LHCN-M2 (cell line): ENCODE measurements at regions not wholly inside any gene's neighbourhood (a gene's known extent, or its start where the extent isn't known, plus 50 kb on each side); places are given as distances from the start of the nearest gene placed in this dataset.

ENCODE experiments used
- DNase-seq: peaks from one replicate; pipeline ENCODE4 v3.0.0-alpha.2; 2012; ENCODE audit warnings: low read depth

GRCh38 chr12:125873016-125873415, 807.8 kb downstream of the AACS start:
- DNase-seq: no peak

DNA sequence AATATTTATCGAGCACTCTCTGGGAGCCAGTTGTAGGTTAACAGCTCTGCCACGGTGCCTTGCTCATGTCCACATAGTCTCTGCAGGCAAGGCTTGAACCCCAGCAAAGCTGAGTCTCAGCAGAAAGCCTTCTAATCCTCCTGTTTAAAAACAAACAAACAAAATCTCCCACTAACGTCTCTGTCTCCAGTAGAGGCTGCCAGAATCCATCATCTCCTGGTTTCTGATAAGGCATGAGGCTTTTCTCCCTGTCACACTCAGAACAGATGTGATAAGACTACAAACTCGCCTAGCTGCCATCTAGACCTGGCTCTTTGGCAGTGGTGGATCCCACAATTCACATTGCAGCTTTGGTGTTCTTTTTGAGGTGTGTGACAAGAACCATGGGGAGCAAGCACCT, 813.2 kb downstream of the AACS start:
- no peak for DNase-seq

DNA sequence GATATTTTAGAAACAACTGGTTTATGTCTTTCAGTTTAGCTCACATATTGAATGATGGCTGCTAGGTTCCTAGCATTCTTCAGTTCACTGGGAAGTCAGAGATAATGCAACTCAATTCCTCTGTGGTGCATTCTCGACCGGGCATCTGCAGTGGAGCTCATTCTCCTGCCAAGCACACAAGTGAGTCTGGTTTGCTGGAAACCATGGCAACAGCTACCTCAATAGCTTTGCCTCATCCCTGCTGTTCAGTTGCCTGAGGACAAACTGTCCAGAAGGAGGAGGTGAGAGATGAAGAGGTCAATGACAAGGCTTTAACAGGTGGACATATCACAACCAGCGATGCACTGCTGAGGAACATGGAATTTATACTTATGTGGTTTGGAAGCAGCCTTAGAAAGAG, 816.9 kb downstream of the AACS start:
- DNase-seq: peak; percentile 46

DNA sequence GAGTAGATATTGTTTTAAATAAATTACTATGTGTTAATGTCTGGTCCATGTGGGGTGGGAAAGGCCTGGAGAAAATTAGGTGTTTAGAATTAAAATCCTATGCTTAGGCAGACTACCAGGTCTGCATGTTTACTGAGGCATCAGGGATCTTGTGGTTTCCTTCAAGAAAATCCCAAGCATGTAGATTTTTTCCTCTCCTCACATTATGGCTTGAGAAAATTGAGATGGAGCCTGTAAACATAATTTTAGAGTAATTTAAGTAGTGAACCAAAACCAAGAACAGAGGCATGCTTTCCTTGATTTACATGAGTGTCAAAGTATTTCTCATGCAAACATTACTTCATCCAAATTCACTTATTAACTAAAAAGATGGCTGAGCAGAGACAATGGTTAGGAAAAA, 823.7 kb downstream of the AACS start:
- DNase-seq: no peak

GRCh38 chr12:125889742-125890141, 824.5 kb downstream of the AACS start:
- DNase-seq: peak; percentile 43

- DNase-seq: no peak
Measured at GRCh38 chr12:125890366-125890905, 825.2 kb downstream of the AACS start.

DNA sequence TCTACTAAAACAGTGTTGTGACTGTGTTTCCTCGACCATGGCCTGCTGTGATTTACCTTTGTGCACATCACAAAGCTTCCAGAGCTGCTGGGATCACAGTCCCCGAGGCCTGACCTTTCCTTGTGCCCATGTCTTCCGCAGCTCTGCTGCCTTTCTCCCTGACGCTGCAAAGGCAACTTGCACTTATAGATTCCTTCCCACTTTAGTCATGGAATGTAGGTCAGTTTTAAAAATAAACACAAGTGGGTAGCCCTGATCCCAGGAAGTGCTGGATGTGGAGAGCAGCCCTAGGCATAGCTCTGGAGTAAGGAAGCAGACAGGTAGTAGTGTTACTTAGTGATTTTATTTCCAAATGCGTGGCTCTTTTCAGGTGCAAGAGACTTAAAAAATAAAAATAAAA, 825.7 kb downstream of the AACS start:
- DNase-seq: peak; percentile 56

DNA sequence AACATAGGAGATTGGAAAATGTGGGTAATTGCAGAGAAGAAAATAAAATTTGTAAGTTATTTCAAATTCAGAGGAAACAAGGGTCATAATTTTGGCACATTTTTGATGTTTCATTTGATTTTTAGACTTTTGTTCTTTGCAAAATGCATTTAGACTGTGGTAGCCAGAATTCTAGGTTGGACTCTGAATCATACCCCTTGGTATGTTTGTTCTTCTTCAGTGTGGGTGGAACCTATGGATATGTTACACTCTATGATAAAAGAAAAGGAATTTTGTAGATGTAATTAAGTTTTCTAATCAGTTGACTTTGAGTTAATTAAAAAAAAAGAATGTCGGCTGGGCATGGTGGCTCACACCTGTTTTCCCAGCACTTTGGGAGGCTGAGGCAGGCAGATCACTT, 827.0 kb downstream of the AACS start:
- peak; percentile 29 for DNase-seq

- DNase-seq: no peak
Measured at GRCh38 chr12:125902991-125903390, 837.8 kb downstream of the AACS start.

DNA sequence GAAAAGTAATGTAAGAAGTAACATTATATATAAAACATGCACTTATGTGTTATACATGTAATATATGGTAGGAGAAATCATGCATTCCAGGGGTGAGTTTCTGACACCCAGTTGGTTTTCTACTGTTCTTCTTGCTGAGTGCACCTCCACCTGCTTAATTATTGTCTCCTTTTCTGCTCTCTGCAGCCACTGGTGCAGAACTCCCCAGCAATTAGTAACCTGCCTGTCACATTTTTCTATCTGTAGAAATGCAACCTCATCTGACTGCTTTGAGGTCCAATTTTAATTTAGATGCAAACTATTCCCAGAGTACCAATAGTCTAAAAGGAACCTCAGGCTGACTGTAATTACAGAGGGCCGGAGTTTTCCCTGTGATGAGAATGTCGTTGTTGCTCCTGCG, 842.1 kb downstream of the AACS start:
- DNase-seq: no peak

- DNase-seq: no peak
Measured at GRCh38 chr12:125919856-125920470, 854.7 kb downstream of the AACS start.

DNA sequence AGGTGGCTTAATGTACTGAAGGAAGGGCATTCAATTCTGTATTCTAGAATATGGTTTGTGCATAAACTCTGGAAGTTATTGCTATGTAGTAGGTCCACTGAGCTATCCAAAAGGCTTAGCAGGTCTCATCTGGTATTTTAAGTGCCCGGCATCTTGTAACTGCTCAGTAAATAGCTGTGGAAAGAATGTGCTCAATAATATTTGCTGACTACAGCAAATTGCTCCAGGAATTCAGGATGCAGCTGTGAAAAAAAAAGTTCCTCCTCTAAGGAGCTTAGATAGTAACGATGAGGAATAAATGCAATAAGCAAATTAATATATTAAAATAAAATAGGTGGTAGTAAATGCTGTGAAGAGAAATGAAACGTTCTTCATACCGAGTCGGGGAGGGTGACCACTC, 857.1 kb downstream of the AACS start:
- DNase-seq: no peak

DNA sequence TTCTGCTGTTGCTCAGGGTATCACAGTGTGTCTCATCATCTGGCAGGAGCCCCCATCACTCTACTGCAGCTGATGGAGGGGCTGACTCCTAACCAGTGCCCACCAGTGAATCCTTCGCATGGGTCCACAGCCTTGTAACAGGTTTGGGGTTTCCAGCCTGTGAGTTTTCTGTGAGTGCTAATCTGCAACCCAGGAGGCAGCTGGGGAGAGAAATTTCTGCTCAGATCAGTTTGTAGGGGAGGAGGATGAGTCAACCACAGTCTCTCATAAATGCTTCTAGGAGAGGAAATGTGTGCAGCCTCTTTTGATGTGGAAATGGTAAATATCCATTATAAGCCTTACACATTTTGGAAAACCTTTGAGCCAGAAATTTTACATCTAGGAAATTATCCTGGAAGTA, 871.3 kb downstream of the AACS start:
- no peak for DNase-seq

- no peak for DNase-seq
Measured at GRCh38 chr12:125944446-125944845, 879.2 kb downstream of the AACS start.

- DNase-seq: no peak
Measured at GRCh38 chr12:125949471-125949870, 884.2 kb downstream of the AACS start.

DNA sequence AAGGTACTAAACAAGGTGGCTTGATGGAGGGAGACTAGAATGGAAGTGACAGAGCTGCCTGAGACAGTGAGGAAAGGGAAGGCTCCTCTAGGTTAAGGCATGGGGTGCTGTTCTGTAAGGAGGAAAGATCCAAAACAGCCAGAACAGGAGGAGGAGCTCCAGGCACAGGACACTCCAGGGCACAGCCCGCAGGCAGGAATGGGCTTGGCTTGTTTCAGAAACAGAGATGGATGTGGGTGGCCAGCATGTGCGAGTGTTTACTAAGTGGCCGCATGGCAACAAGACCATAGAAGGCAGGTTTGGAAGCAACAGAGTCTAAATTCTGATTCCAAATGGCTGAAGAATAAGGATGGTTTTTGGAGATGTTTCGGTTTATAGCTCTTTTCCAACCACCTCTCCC, 889.1 kb downstream of the AACS start:
- no peak for DNase-seq

GRCh38 chr12:125956186-125956585, 891.0 kb downstream of the AACS start:
- no peak for DNase-seq

DNA sequence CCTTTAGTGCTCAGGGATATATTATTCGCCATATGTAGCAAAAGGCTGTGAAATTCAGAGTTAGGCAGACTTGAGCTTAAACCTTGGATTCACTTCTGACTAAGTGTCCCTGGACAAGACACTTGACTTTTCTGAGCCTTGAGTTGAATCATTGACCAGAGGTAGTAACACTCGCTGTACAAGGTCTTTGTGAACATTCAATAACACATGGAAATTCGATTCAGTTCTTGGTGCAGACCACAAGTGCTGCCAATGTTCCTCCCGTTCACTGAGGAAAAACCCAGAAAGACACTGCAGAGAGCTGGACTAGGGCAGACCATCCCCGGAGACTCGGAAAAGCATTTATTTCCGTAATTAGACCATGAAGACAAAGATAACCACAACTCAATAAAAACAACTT, 901.4 kb downstream of the AACS start:
- no peak for DNase-seq

GRCh38 chr12:125968413-125968812, 903.2 kb downstream of the AACS start:
- DNase-seq: no peak

DNA sequence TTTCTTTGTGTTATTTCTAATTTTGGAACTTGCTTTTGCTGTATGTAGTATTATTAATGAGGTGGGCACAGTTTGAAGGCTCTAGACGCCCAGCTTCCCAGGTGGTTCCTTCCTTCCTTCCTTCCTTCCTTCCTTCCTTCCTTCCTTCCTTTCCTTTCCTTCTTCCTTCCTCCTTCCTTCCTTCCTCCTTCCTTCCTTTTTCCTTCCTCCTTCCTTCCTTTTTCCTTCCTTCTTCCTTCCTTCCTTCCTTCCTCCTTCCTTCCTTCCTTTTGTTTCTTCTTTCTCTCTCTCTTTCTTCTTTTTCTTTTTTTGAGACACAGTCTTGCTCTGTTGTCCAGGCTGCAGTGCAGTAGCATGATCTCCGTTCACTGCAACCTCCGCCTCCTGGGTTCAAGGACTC, 906.7 kb downstream of the AACS start:
- DNase-seq: no peak

- DNase-seq: no peak
Measured at GRCh38 chr12:125978286-125978685, 913.1 kb downstream of the AACS start.

GRCh38 chr12:125981610-125982253, 916.5 kb downstream of the AACS start:
- no peak for DNase-seq

GRCh38 chr12:125983094-125983783, 918.0 kb downstream of the AACS start:
- peak; percentile 73 for DNase-seq
